Ovary (tissue), 7 donors: ENCODE measurements at regions not wholly inside any gene's neighbourhood (a gene's known extent, or its start where the extent isn't known, plus 50 kb on each side); places are given as distances from the start of the nearest gene placed in this dataset.

Source experiments
- DNase-seq, 5 donors: peaks; one replicate each; pipeline ENCODE4 v3.0.0-alpha.2; 2019 to 2020
- H3K27ac ChIP-seq, 2 donors: fragments of 200-600 bp; one replicate each; pipeline versions ENCODE4 v1.5.1 to v1.8.0; 2019 to 2022
- H3K27me3 ChIP-seq: fragments of 200-600 bp; one replicate; pipeline ENCODE4 v1.8.0; 2022
- H3K36me3 ChIP-seq: fragments of 200-600 bp; sonication (generic); one replicate; pipeline ENCODE4 v1.5.1; 2019
- H3K4me1 ChIP-seq: one replicate; pipeline ENCODE4 v1.8.1; 2013; ENCODE audit warnings: mild to moderate bottlenecking, moderate library complexity; ENCODE audit not compliant: insufficient read depth
- H3K4me3 ChIP-seq: fragments of 200-600 bp; sonication (generic); one replicate; pipeline ENCODE4 v1.5.1; 2017
- H3K9me3 ChIP-seq, 2 donors: fragments of 200-600 bp in 1 of 2; sonication (generic) in 1 of 2; one replicate each; pipeline versions ENCODE4 v1.5.1 to v1.8.1; 2013 to 2019; ENCODE audit warnings: mild to moderate bottlenecking in 1 of 2, moderate library complexity in 1 of 2
- EP300 ChIP-seq: sonication (generic); formaldehyde crosslinking; IDR thresholded peaks from one replicate; pipeline ENCODE4 v1.6.1; 2017; ENCODE audit warnings: antibody characterized with exemption
- POLR2A ChIP-seq: fragments of 450-650 bp; IDR thresholded peaks from one replicate; pipeline ENCODE4 v1.6.1; 2017; ENCODE audit warnings: antibody characterized with exemption, mild to moderate bottlenecking, moderate library complexity
- WGBS, 3 donors: extraction: QIAGEN DNeasy Blood & Tissue Kit in 1 of 3; methylation state at CpG; one replicate each; pipeline versions ENCODE4 v1.1.5 to v1.1.7; 2013 to 2017; 5-methylcytosine and 5-hydroxymethylcytosine counted together
- intact Hi-C, 4 donors: fragments of 100-400 bp; cut with DNase I; formaldehyde crosslinking; loops; one replicate each; pipeline versions ENCODE4 v1.11.0 to v1.15.1; 2022 to 2023
- TF ChIP-seq, protein P1 (sequence below), 3 donors: fragments of 450-650 bp in 2 of 3; fragments of 200-600 bp in 1 of 3; IDR thresholded peaks; one replicate each; pipeline versions ENCODE4 v1.5.1 to v1.8.0; 2016 to 2022; ENCODE audit warnings: antibody characterized with exemption in 3 of 3, mild to moderate bottlenecking in 1 of 3
- donor health status: DM: no; HTN: no; CAD: no; lungs with moderate emphysema.
- donor health status: DM: no; HTN: no; CAD: no.
- donor health status: Bipolar disorder and iron deficiency.
- donor health status: DM: no; HTN: no; CAD: no.
- donor health status: DM: yes; HTN: yes; CAD: no.

DNA sequence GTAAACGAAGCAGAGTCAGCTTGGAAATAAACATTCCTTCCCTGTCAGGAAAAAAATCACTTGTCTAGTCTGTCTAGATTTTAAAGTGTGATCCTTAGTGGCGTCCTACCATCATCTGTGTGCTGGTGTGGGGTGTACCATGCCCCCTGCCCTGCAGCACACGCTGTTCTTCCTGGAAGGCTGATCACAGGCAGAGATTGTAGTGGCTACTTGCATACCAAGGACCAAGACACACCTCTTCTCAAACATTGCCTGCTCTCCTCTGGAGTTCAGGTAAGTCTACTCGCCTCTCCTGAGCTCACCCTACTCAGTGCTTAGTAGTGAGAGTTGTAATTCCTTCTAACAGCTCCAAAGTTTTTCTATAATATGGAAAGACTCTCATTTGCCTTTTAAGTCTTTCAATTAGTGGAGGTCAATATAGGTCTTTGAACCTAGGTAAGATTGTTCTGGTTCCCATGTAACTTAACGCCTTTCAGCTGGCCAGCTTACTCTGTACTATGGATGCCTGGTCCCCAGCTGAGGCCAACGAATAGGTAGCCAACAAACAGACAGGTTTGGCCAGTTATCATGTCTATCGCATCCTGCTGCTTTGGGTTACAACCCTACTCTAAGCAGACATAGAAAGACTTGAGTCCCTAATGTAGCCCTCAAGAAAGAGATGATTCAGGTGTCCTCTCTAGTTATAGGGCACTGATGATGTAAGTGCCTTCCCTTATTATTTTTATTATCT lies 55.4 kb downstream of the XCL1 start:
- Histone ChIP-seq H3K27me3 (no peaks in the 10 kb centered on the region), H3K4me1 (no peaks in the 10 kb centered on the region), H3K9me3 (no peaks in the 10 kb centered on the region), H3K4me3 (no peak overlapping the region), H3K36me3 (no peaks in the 10 kb centered on the region), H3K27ac (no peak overlapping the region)
- intact Hi-C loops: loop anchor here in 1 of 4 donors (10.0 kb wide), 1 partner anchor 153 kb away; no protein-coding TSS in a partner anchor
- no peak for DNase-seq
- WGBS, 3 donors: 74 to 81% (median 76%) methylated on average over 7 of the region's 7 CpGs
- no peak for TF ChIP-seq POLR2A
- no peak for TF ChIP-seq EP300
- TF ChIP-seq, protein P1, sequence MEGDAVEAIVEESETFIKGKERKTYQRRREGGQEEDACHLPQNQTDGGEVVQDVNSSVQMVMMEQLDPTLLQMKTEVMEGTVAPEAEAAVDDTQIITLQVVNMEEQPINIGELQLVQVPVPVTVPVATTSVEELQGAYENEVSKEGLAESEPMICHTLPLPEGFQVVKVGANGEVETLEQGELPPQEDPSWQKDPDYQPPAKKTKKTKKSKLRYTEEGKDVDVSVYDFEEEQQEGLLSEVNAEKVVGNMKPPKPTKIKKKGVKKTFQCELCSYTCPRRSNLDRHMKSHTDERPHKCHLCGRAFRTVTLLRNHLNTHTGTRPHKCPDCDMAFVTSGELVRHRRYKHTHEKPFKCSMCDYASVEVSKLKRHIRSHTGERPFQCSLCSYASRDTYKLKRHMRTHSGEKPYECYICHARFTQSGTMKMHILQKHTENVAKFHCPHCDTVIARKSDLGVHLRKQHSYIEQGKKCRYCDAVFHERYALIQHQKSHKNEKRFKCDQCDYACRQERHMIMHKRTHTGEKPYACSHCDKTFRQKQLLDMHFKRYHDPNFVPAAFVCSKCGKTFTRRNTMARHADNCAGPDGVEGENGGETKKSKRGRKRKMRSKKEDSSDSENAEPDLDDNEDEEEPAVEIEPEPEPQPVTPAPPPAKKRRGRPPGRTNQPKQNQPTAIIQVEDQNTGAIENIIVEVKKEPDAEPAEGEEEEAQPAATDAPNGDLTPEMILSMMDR (IDR thresholded peaks at IDR 0.05): no peak

DNA sequence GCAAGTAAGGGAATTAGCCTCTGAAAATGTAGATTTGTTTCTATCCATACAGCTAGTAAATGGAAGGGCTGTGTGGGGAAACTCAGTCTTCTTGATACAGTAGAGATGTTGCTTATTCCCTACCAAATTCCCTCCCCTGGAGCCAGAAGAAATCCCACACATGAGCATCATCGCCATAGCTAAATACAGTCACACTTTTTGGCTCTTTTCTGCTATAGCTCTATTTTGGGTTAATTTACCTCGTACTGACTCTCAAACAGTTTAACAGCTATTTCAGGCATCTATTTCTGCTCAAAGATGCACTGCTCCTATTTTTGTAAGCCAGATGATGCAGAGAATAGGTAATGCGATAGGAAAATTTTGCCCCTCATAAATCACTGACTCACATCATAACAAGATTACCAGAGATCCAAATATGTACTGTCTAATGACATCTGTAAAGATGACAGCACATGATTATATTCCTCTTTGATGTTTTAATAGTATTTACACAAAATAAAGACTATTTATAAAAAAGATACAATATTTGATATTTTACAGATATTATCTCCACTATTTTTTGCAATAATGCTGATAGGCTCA lies 58.6 kb downstream of the XCL1 start:
- Histone ChIP-seq H3K27ac (no peak overlapping the region), H3K36me3 (no peaks in the 10 kb centered on the region), H3K9me3 (no peaks in the 10 kb centered on the region), H3K4me3 (no peak overlapping the region), H3K4me1 (no peaks in the 10 kb centered on the region), H3K27me3 (no peaks in the 10 kb centered on the region)
- TF ChIP-seq, protein P1 (IDR thresholded peaks at IDR 0.05): no peak
- TF ChIP-seq POLR2A (no peak), EP300 (no peak)
- intact Hi-C loops: loop anchor here in 1 of 4 donors (10.0 kb wide), 1 partner anchor 150 kb away; no protein-coding TSS in a partner anchor
- 66 to 70% (median 68%) methylated on average over 3 of the region's 3 CpGs for WGBS, 3 donors
- DNase-seq: no peak

DNA sequence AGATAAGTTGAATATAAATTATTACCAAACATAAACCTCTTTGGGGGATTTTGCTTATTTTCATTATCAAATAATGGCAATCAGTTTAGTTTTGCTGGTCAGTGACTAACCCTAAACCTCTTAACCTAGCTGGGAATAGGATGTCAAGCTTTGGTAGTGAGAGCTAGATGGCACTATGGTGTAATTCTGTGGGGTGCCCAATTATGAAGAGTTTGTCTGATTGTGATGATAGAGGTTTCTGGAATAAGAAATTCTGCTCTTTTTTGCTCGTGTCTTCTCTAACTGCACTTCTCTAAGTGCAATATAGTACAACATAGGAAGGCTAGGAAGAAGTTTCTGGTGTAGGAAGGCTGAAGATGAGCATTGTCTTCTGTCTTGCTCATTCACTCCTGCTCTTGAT lies 59.8 kb downstream of the XCL1 start:
- no peaks in the 10 kb centered on the region for H3K27me3 ChIP-seq
- no peaks in the 10 kb centered on the region for H3K36me3 ChIP-seq
- no peaks in the 10 kb centered on the region for H3K9me3 ChIP-seq
- no peaks in the 10 kb centered on the region for H3K4me1 ChIP-seq
- WGBS, 3 donors: 54 to 69% (median 59%) methylated on average over 1 of the region's 1 CpG
- intact Hi-C loops: loop anchor here in 1 of 4 donors (10.0 kb wide), 1 partner anchor 149 kb away; no protein-coding TSS in a partner anchor
- TF ChIP-seq EP300: no peak
- TF ChIP-seq, protein P1 (IDR thresholded peaks at IDR 0.05): no peak
- no peak for DNase-seq
- no peak overlapping the region for H3K27ac ChIP-seq
- no peak overlapping the region for H3K4me3 ChIP-seq

DNA sequence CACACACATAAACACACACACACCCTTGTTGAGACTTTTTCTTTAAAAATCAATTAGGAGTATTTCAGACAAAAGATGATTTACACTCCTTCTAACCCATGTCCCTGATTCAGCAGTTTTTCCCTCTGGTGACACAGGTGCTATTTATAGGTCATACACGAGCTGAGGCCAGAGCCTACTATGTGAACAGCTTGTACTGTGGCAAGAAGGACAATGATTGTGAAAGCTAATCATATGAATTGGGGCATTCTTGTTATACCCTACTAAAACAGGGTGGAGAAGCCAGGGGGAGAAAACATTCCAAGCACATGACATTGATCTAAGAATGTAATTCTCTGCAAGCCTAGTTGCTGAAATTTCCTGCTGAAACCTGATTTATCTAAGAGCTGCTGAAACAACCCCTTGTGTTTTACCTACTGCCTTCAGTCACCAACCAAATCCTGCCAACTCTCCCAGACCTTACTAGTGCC lies 60.3 kb downstream of the XCL1 start:
- H3K36me3 ChIP-seq: no peaks in the 10 kb centered on the region
- H3K27ac ChIP-seq: no peak overlapping the region
- H3K4me3 ChIP-seq: no peak overlapping the region
- 25 to 46% (median 42%) methylated on average over 1 of the region's 1 CpG for WGBS, 3 donors
- DNase-seq: no peak
- no peaks in the 10 kb centered on the region for H3K9me3 ChIP-seq
- intact Hi-C loops: loop anchor here in 1 of 4 donors (10.0 kb wide), 1 partner anchor 148 kb away; no protein-coding TSS in a partner anchor
- H3K27me3 ChIP-seq: no peaks in the 10 kb centered on the region
- H3K4me1 ChIP-seq: no peaks in the 10 kb centered on the region
- TF ChIP-seq EP300 (no peak), POLR2A (no peak)
- TF ChIP-seq, protein P1 (IDR thresholded peaks at IDR 0.05): no peak
